Posterior vena cava (tissue), 2 donors: ENCODE measurements at regions not wholly inside any gene's neighbourhood (a gene's known extent, or its start where the extent isn't known, plus 50 kb on each side); places are given as distances from the start of the nearest gene placed in this dataset.

Experiments
- DNase-seq: peaks from one replicate; pipeline ENCODE4 v3.0.0-alpha.2; 2020; ENCODE audit warnings: low spot score
- intact Hi-C, 2 donors: fragments of 100-400 bp; cut with DNase I; formaldehyde crosslinking; loops; one replicate each; pipeline versions ENCODE4 v1.14.1 to v1.14.2; 2022 to 2023
- donor health status: DM: yes; HTN: yes; CAD: no.
- donor health status: DM: yes; HTN: yes; CAD: no.

GRCh38 chr4:144442713-144443112, 203.2 kb upstream of the HHIP start:
- DNase-seq: no peak
- intact Hi-C loops: no loop called here

GRCh38 chr4:144449611-144450010, 196.3 kb upstream of the HHIP start:
- peak; percentile 79 for DNase-seq
- intact Hi-C loops: no loop called here

DNA sequence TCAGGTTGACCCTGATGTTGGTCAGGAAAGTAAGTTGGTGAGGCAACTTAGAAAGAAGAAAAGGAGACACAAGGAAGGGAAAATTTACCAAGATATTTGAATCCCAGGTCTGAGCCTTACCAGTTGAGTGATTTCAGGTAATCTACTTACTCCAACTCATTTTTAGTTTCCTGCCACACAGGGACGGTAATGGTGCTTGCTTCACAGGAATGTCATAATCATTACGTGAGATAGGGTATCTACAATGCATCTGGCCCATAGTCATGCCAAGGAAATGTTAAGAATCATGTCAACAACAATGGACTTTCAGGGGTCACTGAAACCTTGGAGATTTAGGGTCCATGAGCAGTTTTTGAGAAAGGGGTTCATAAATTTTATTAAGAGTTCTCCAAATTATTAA, 195.4 kb upstream of the HHIP start:
- intact Hi-C loops: no loop called here
- DNase-seq: no peak

GRCh38 chr4:144451766-144452450, 194.0 kb upstream of the HHIP start:
- intact Hi-C loops: no loop called here
- DNase-seq: no peak

DNA sequence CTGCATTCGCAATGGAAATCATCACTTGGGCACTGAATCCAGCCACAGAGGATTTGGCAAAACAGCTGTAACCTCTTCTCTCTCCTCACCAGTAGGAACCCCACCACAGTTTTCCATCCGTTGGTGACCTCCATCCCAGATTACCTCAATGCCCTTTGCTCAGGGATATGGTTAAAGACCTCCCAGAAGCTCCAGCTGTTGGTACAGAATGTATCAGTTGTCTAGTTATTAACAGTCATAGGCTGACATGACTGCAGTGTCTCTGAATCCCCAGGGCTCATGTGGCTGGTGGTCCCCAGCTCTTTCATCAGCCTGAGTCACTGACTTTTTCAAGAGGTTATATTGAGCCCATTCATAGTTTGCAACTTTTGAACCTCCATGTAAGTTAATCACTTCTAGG, 189.8 kb upstream of the HHIP start:
- no peak for DNase-seq
- intact Hi-C loops: no loop called here

DNA sequence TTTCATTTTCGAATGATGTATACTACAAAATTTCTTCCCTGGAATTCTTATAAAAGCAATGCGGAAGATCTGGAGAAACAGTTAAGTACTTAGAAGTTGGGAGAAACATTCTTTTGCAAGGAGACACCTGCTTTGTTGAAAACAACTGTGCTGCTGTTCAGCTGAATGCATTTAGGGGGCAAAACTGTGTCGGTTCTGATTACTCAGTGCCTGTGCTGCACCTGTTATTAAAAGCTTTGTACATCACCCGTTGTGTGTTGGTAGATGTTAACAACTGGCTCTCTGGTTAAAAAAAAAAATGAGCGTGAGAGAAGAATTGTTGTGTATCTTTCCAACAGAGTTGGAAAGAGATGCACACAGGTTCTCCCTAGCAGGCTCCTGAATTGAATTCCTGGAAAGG, 184.1 kb upstream of the HHIP start:
- no peak for DNase-seq
- intact Hi-C loops: no loop called here

- intact Hi-C loops: no loop called here
- no peak for DNase-seq
Observed at GRCh38 chr4:144463236-144463635, 182.7 kb upstream of the HHIP start.

DNA sequence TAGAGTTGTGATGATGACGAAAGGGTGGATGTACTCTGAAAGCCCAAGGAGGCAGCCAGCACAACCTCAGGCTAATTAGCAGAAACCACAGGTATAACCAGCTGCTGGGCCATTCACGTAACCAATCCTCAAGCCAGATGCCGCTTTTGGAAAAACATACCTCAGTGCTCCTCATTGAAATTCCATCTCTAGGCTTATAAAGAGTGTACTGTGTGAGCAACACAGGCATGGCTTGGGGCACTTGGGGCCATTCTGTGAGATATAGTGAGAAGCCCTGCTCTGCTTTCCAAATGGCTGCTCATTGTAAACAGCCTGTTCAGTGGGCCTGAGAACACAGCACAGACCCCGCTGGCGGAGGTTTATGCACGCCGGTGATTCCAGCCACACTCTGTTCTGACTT, 182.1 kb upstream of the HHIP start:
- DNase-seq: no peak
- intact Hi-C loops: no loop called here

GRCh38 chr4:144465546-144465945, 180.4 kb upstream of the HHIP start:
- DNase-seq: no peak
- intact Hi-C loops: no loop called here

- intact Hi-C loops: no loop called here
- no peak for DNase-seq
Observed at GRCh38 chr4:144480068-144480467, 165.9 kb upstream of the HHIP start.

GRCh38 chr4:144489831-144490230, 156.1 kb upstream of the HHIP start:
- intact Hi-C loops: no loop called here
- no peak for DNase-seq

DNA sequence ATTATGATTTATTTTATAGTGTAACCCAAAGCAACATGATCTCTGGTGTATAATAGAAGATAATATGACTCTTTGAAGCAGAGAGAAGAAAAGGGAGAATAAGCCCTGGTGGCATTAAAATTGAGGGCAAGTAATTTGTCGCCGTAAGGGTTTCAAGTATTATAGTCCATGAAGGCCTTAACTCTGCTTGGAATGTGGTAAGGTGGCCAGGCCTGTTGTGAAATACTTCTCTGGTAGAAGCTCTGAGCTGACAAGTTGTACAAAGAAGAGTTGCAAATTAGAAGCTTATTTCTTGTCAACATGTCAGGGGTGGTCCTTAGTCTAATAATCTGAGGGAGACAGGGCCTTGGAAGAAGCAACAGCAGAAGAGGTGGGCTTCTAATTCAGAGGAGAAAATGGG, 151.7 kb upstream of the HHIP start:
- no peak for DNase-seq
- intact Hi-C loops: no loop called here

- no peak for DNase-seq
- intact Hi-C loops: no loop called here
Observed at GRCh38 chr4:144495944-144496343, 150.0 kb upstream of the HHIP start.

DNA sequence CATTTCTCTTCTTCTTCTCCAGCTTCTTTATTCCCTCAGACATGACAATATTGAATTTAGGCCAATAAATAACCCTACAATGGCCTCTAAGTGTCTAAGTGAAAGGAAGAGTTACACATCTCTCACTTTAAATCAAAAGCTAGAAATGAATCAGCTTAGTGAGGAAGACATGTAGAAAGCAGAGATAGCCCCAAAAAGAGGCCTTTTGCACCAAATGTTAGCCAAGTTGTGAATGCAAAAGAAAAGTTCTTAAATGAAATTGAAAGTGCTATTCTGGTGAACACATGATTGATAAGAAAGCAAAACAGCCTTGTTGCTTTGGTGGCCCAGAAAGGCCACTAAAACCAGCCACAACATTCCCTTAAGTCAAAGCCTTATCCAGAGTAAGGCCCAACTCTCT, 146.2 kb upstream of the HHIP start:
- intact Hi-C loops: no loop called here
- DNase-seq: no peak

- DNase-seq: no peak
- intact Hi-C loops: no loop called here
Observed at GRCh38 chr4:144501231-144501780, 144.7 kb upstream of the HHIP start.

GRCh38 chr4:144504883-144505282, 141.1 kb upstream of the HHIP start:
- intact Hi-C loops: no loop called here
- DNase-seq: no peak

- DNase-seq: no peak
- intact Hi-C loops: no loop called here
Observed at GRCh38 chr4:144507311-144508101, 138.4 kb upstream of the HHIP start.

DNA sequence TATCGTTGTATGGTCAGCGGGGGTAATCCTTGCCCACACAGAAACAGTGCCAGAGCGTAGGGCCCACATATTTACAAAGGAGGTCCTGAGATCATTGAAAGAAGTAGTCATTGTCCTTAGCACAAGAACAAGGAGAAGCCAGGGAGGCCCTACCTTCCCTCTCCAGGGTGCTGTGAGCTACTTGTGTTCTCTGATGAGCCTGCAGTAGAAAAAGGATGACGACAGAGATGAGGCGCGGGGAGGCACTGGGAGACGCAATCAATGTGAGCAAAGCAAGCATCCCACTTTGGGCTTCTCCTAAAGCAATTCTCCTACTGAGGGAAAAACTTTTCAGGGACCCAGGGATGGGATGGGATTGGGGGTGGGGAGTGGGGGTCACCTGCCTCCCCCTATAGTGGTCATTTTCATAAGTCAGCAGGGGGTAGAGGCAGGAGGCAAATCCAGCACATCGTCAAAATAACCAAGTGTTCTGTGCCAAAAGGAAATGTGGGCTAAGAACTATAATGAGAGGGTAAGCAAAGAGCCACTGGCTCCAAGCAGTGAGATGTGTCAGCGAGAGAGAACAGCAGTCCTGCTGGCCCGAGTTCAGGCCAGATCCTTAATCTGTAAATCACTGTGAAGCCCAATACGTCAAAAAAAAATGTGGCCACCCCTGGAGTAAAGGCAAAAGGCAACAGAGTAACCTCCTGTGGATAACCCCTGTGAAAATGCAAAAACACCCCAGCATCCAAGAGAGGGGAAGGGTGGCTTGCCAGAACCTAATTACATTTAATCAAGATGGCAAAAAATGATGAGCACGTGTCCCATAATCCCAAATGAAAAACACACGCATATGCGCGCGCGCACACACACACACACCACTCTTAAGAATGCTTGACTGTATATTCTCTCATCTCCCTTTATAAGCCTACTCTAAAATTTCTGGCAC, 136.6 kb upstream of the HHIP start:
- DNase-seq: no peak
- intact Hi-C loops: no loop called here

- intact Hi-C loops: no loop called here
- no peak for DNase-seq
Observed at GRCh38 chr4:144514736-144515135, 131.2 kb upstream of the HHIP start.
